Left ventricle myocardium inferior (tissue), 1 donor: ENCODE measurements at regions not wholly inside any gene's neighbourhood (a gene's known extent, or its start where the extent isn't known, plus 50 kb on each side); places are given as distances from the start of the nearest gene placed in this dataset.

Source experiments
- DNase-seq: peaks from one replicate; pipeline ENCODE4 v3.0.0-alpha.2; 2020
- H3K27ac ChIP-seq: fragments of 200-600 bp; replicated peaks from 2 replicates; pipeline ENCODE4 v1.8.0; 2021
- H3K27me3 ChIP-seq: fragments of 200-600 bp; 2 replicates; pipeline ENCODE4 v1.8.0; 2021; ENCODE audit warnings: low read depth
- H3K36me3 ChIP-seq: fragments of 200-600 bp; 2 replicates; pipeline ENCODE4 v1.8.0; 2021
- H3K4me1 ChIP-seq: fragments of 200-600 bp; 2 replicates; pipeline ENCODE4 v1.8.0; 2021
- H3K4me3 ChIP-seq: fragments of 200-600 bp; 2 replicates; pipeline ENCODE4 v1.8.0; 2021; ENCODE audit warnings: mild to moderate bottlenecking, moderate library complexity
- H3K9me3 ChIP-seq: fragments of 200-600 bp; replicated peaks from 2 replicates; pipeline ENCODE4 v1.8.0; 2021
- intact Hi-C: fragments of 100-400 bp; cut with micrococcal nuclease; formaldehyde crosslinking; loops from one replicate; pipeline ENCODE4 v1.11.0; 2022
- TF ChIP-seq, protein P1 (sequence below): fragments of 200-600 bp; IDR thresholded peaks from 2 replicates; pipeline ENCODE4 v1.8.0; 2021; ENCODE audit warnings: antibody characterized with exemption, mild to moderate bottlenecking, borderline replicate concordance
- donor health status: DM: no; HTN: yes; CAD: no; lungs with severe emphysema.

DNA sequence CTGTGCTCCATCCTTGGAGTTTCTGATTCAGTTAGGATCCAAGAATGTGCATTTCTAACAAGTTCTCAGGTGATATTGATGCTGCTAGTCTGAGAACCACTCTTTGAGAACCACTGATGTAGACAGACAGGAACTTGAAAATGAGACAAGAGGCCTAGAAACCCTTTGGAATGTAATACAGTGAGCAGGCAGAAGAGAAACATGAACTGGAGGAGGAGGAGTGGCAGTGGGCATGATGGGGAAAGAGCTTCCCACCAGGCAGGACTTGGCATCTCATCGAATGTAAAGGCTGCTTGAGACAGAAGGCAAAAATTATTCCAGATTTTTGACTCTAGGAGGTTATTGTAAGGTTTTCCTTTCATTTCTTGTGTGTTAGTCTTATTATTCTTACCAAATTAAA is 295.8 kb upstream of the SGCD start:
- Histone ChIP-seq H3K27me3 (no peaks in the 10 kb centered on the region), H3K9me3 (no peaks in the 10 kb centered on the region), H3K36me3 (no peaks in the 10 kb centered on the region), H3K27ac (no peak overlapping the region), H3K4me1 (peaks cover 5% of the 10 kb centered on the region), H3K4me3 (no peak overlapping the region)
- intact Hi-C loops: no loop called here
- TF ChIP-seq, protein P1, sequence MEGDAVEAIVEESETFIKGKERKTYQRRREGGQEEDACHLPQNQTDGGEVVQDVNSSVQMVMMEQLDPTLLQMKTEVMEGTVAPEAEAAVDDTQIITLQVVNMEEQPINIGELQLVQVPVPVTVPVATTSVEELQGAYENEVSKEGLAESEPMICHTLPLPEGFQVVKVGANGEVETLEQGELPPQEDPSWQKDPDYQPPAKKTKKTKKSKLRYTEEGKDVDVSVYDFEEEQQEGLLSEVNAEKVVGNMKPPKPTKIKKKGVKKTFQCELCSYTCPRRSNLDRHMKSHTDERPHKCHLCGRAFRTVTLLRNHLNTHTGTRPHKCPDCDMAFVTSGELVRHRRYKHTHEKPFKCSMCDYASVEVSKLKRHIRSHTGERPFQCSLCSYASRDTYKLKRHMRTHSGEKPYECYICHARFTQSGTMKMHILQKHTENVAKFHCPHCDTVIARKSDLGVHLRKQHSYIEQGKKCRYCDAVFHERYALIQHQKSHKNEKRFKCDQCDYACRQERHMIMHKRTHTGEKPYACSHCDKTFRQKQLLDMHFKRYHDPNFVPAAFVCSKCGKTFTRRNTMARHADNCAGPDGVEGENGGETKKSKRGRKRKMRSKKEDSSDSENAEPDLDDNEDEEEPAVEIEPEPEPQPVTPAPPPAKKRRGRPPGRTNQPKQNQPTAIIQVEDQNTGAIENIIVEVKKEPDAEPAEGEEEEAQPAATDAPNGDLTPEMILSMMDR: no peak
- no peak for DNase-seq

DNA sequence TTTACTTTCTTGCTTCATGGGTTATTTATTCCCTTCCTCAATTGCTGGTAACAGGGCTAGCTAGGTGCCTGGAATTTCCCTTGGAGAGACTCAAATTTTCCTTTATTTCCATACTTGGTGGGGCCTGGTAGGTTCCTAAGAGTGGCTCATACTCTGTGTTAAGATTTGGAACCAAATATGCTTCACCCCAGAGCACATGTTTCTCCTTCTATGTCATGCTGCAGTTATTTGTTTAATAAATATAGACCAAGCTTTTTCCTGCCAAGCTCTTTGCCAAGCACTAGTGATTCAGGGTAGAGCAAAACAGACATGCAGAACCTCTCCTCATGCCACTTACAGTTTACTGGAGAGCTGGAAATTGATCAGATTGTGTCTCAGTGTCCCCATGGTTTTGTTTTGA is 290.3 kb upstream of the SGCD start:
- intact Hi-C loops: no loop called here

DNA sequence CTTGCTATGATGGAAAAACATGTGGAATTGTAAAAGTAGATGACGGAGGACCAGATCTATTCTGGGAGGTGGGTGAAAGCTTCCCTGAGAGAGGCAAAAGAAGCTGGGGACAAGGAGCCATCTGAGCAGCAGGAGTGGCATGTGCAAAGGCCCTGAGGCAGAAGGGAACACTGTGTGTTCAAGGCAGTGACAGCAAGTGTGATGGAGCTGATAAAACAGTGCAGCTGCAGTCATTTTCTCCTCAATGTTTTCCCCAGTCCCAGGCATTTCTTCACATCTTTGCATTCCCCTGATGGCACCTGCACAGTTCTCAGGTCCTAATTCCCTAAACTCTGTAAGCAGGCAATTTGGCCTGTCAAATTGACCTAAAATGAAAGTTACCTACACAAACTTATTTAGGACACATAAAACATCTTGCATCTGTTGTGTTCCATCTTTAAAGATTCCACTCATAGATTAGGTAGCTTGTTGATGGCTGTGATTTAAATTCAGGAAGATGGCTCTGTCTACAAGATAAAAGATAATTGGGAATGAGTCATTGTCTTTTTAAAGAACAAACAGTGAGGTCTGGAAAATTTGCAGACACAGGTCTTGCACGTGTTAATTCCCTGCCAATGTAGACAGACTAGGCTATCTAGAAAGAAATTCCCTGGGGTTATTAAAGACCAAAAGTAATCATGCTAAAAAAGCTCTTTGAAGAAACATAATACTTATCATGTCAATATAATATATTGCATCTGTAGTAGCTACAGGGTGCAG is 289.6 kb upstream of the SGCD start:
- TF ChIP-seq, protein P1: no peak
- peaks cover 31% of the 10 kb centered on the region for H3K4me1 ChIP-seq
- DNase-seq: no peak
- no peaks in the 10 kb centered on the region for H3K36me3 ChIP-seq
- H3K27ac ChIP-seq: peak overlapping the region; percentile 75
- no peaks in the 10 kb centered on the region for H3K9me3 ChIP-seq
- intact Hi-C loops: no loop called here
- H3K27me3 ChIP-seq: no peaks in the 10 kb centered on the region
- H3K4me3 ChIP-seq: no peak overlapping the region

More for the DNA sequence above, 290.3 kb upstream of the SGCD start:
- TF ChIP-seq, protein P1: no peak
- H3K9me3 ChIP-seq: no peaks in the 10 kb centered on the region
- no peak for DNase-seq
- peaks cover 31% of the 10 kb centered on the region for H3K4me1 ChIP-seq
- peak overlapping the region; percentile 75 for H3K27ac ChIP-seq
- H3K4me3 ChIP-seq: no peak overlapping the region
- H3K27me3 ChIP-seq: no peaks in the 10 kb centered on the region
- H3K36me3 ChIP-seq: no peaks in the 10 kb centered on the region

DNA sequence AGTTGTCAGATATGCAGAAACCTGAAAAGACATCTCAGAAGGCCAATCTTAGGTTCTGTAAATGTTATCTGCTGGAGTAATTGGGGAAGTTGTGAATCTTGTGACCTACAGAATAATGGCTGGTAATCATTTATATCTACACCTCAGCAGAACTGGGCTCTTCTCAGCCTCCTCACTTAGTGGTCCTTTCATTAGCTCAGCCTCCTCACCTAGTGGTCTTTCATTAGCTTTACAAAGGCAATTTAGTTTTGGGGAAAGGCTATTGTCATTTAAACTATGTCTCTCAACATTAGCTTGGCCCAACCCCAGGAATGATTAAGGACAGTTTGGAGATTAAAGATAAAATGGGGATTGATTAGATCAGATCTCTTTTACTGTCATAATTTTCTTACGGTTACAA is 284.2 kb upstream of the SGCD start:
- peaks cover 12% of the 10 kb centered on the region for H3K9me3 ChIP-seq
- H3K4me1 ChIP-seq: peaks cover 20% of the 10 kb centered on the region
- no peak overlapping the region for H3K27ac ChIP-seq
- H3K27me3 ChIP-seq: no peaks in the 10 kb centered on the region
- TF ChIP-seq, protein P1: no peak
- H3K4me3 ChIP-seq: no peak overlapping the region
- no peak for DNase-seq
- H3K36me3 ChIP-seq: no peaks in the 10 kb centered on the region
- intact Hi-C loops: no loop called here

DNA sequence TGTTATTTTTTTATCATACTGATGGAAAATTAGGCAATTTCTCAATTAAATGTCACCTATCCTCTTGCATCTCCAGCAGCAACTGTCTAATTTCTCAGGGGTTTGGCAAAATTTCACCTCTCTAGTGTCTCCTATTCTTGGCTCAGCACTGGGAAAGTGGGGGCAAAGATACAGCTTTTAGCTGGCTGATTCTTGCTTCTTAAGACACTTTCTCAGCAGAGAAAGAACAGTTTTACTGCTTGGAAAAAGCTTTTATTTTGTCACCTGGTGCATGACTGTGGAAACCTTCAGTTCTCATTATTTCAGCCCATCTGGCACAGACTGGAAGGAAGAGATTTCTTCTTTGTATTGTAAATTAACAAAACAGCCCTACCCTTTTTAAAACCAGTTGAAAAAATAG is 283.6 kb upstream of the SGCD start:
- intact Hi-C loops: no loop called here

More for the DNA sequence above, 283.6 kb upstream of the SGCD start:
- H3K4me3 ChIP-seq: no peak overlapping the region
- peaks cover 20% of the 10 kb centered on the region for H3K4me1 ChIP-seq
- no peak for DNase-seq
- TF ChIP-seq, protein P1: no peak
- H3K36me3 ChIP-seq: no peaks in the 10 kb centered on the region
- no peaks in the 10 kb centered on the region for H3K27me3 ChIP-seq
- H3K9me3 ChIP-seq: peaks cover 12% of the 10 kb centered on the region
- H3K27ac ChIP-seq: no peak overlapping the region
